ENCODE measurements at regions not wholly inside any gene's neighbourhood (a gene's known extent, or its start where the extent isn't known, plus 50 kb on each side); places are given as distances from the start of the nearest gene placed in this dataset.
"Not testable (repeated sequence)": the region's sequence is repeated elsewhere in the genome, so short reads cannot be mapped to it uniquely, and the experiment has no call there.

GRCh38 chr1:149228672-149229585 is 125.6 kb upstream of the NBPF9 start:
- H3K4me3 ChIP-seq (ENCODE audit: low read depth, low read length) = not testable (repeated sequence)

- H3K4me3 ChIP-seq (ENCODE audit: low read depth, low read length) = not testable (repeated sequence)
Observed at GRCh38 chr1:149229813-149230212, 126.5 kb upstream of the NBPF9 start.

- H3K4me3 ChIP-seq (ENCODE audit: low read depth, low read length) = not testable (repeated sequence)
Observed at GRCh38 chr1:149234926-149235914, 131.9 kb upstream of the NBPF9 start.

GRCh38 chr1:149237515-149237914 is 134.2 kb upstream of the NBPF9 start:
- H3K4me3 ChIP-seq (ENCODE audit: low read depth, low read length) = not testable (repeated sequence)

GRCh38 chr1:149239897-149240508 is 136.7 kb upstream of the NBPF9 start:
- not testable (repeated sequence) for H3K4me3 ChIP-seq (ENCODE audit: low read depth, low read length)

- not testable (repeated sequence) for H3K4me3 ChIP-seq (ENCODE audit: low read depth, low read length)
Observed at GRCh38 chr1:149240530-149240929, 137.2 kb upstream of the NBPF9 start.

GRCh38 chr1:149241272-149241671 is 137.9 kb upstream of the NBPF9 start:
- H3K4me3 ChIP-seq (ENCODE audit: low read depth, low read length) = not testable (repeated sequence)

- not testable (repeated sequence) for H3K4me3 ChIP-seq (ENCODE audit: low read depth, low read length)
Observed at GRCh38 chr1:149243572-149243971, 140.2 kb upstream of the NBPF9 start.

- not testable (repeated sequence) for H3K4me3 ChIP-seq (ENCODE audit: low read depth, low read length)
Observed at GRCh38 chr1:149244621-149245020, 141.3 kb upstream of the NBPF9 start.

- H3K4me3 ChIP-seq (ENCODE audit: low read depth, low read length) = not testable (repeated sequence)
Observed at GRCh38 chr1:149246212-149246611, 142.9 kb upstream of the NBPF9 start.

- H3K4me3 ChIP-seq (ENCODE audit: low read depth, low read length) = not testable (repeated sequence)
Observed at GRCh38 chr1:149248610-149249009, 145.3 kb upstream of the NBPF9 start.

- H3K4me3 ChIP-seq (ENCODE audit: low read depth, low read length) = not testable (repeated sequence)
Observed at GRCh38 chr1:149249850-149250467, 146.6 kb upstream of the NBPF9 start.

- not testable (repeated sequence) for H3K4me3 ChIP-seq (ENCODE audit: low read depth, low read length)
Observed at GRCh38 chr1:149254894-149255847, 151.8 kb upstream of the NBPF9 start.

GRCh38 chr1:149260284-149260683 is 156.9 kb upstream of the NBPF9 start:
- H3K4me3 ChIP-seq (ENCODE audit: low read depth, low read length) = not testable (repeated sequence)

GRCh38 chr1:149260736-149261340 is 157.5 kb upstream of the NBPF9 start:
- not testable (repeated sequence) for H3K4me3 ChIP-seq (ENCODE audit: low read depth, low read length)

GRCh38 chr1:149267287-149267686 is 163.9 kb upstream of the NBPF9 start:
- H3K4me3 ChIP-seq (ENCODE audit: low read depth, low read length) = not testable (repeated sequence)

GRCh38 chr1:149269001-149269702 is 165.8 kb upstream of the NBPF9 start:
- not testable (repeated sequence) for H3K4me3 ChIP-seq (ENCODE audit: low read depth, low read length)

- not testable (repeated sequence) for H3K4me3 ChIP-seq (ENCODE audit: low read depth, low read length)
Observed at GRCh38 chr1:149269833-149270232, 166.5 kb upstream of the NBPF9 start.

Data from GM12875 (cell line).